NCI-H82 (cell line): ENCODE measurements at regions not wholly inside any gene's neighbourhood (a gene's known extent, or its start where the extent isn't known, plus 50 kb on each side); places are given as distances from the start of the nearest gene placed in this dataset.
A peak's percentile ranks its signal among the peaks of the same experiment; 100 is the strongest.

Source experiments
- DNase-seq: peaks from one replicate; lab custom pipeline; 2025; lab: John Stamatoyannopoulos, UW

DNA sequence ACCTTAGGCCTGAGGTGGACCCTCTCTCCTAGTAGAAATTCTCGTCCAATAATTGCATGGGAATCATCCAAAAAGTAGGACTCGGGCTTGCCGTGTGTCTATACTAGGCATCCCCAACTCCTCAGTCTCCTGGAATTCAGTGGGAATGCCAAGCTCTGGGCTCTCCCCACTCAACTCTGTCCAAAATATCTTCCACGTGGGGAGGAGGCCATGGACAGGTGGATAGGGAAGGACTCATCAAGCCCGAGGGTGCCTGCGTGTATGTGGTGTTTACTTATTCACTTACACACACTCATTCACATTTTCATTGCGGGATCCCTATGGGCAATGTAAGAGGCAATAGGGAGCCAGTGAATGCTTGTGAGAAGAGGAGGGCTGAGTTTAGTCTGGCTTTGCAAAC, 383.3 kb downstream of the MN1 start:
- no peak for DNase-seq

DNA sequence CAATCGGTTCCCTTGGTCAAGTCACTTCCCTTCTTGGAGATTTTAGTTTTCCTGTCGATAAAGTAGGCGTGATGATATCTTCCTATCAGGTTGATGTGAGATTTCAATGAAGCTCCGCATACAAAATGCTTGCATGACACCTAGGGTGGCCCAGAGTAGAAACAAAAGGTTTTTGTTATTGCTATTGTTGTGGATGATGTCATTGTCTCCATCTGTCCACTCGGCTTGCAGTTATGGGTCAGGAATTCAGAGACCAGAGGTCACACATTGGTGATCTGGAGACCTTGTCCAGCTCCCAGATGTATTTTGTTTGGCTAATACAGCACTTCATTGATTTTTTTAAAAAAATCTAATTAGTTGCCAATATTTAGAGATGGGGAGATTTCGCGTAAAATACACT, 382.1 kb downstream of the MN1 start:
- no peak for DNase-seq

DNA sequence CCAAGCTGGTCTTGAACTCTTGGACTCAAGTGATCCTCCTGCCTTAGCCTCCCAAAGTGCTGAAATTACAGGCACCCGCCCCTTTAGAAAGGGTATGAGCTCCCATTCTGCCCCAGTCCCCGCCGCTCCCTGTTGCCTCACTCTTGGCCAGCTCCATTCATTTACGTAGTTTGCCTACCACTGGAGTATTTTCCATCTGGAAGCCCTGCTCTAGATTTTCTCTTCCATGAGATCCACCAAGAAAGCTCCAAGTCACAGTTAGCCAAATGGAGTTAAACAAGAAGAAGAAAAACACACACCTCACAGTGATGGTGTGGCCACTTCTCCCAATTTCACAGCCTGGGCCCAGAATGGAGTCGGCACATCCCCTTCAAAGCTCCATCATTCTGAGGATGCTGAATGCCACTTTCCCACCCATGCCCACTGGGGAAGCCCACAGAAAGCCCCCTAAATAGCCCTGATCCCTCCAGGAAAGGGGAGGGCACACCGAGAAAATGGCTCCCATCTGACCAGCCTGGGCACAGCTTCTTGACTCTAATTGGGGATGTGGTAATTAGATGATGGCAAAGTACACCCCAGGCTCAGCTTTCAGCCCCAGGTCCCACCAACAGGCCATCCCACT, 381.2 kb downstream of the MN1 start:
- DNase-seq: no peak

DNA sequence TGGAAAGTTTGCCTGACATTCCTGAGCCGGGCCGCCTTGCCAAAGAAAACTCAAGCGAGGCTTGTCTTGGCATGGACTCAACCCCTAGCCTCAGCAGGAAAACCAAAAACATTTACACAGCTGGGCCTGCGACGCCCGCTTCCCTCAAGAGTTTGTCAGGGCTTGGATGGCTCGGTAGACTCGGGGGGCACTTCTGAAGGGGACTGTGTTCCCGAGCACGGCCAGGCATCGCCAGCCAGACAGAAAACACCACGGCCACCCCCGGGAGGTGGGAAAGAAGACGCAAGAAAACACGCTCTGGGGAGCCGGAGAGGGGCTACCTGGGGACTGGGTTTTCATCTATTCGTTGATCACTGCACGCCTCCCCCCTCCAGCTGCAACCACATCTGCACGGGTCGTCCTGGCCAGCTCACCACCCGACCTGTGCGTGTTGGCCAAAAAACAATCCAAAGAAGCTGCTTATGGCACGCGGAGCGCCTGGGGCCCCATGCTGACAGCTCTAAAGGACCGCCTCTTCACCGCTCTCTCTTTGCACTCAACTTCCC, 380.7 kb downstream of the MN1 start:
- no peak for DNase-seq

DNA sequence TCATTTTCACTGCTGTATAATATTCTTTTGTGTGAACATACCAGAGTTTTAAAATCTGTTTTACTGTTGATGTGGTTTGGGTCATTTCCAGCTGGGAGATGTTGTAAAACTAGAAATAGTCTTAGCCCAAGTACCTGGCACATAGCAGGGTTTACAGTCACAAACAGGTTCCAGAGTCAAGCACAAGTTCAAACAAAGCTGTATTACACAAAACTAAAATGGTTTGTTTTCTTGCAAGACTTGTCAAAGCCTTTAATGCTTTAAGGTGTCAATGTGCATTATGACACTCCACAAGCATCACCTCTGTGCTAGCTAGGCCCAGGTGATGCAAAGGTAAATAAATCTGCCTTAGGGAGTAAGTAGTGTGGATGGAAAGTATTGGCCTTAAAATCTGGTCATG, 379.1 kb downstream of the MN1 start:
- DNase-seq: no peak

DNA sequence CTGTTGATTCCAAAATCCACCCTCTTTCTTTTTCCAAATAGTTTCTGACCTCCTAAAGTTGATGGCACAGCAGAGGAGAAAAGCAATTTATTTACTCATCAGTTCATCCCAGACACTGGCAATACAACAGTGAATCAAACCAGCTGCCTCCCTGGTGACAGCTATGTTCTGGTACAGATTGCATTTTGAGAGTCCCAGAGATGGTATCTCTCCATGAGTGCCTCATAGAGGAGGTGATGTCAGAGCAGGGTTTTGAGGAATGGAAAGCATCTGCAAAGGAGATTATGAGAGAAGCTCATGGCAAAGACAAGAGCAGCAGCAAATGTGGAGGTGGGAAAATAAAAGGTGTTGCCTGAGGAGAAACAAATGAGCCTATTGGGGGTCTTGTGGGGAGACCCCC, 377.2 kb downstream of the MN1 start:
- DNase-seq: no peak

DNA sequence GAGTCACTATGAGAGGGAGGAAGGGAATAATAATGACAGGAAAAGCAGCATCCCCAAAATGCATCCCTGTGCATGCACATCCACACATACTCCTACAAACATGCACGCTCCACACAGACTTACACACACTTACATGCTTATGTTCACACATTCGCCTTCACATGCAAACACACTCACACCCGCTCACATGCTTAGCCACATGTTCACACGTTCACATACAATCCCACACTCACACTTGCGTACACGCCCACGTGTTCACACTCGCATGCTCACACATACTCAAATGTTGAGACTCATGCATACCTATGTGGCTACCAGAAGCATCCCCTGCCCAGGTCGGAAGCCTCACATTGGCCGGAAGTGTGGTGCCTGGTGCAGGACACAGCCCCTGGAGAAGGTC, 372.1 kb downstream of the MN1 start:
- DNase-seq: no peak

DNA sequence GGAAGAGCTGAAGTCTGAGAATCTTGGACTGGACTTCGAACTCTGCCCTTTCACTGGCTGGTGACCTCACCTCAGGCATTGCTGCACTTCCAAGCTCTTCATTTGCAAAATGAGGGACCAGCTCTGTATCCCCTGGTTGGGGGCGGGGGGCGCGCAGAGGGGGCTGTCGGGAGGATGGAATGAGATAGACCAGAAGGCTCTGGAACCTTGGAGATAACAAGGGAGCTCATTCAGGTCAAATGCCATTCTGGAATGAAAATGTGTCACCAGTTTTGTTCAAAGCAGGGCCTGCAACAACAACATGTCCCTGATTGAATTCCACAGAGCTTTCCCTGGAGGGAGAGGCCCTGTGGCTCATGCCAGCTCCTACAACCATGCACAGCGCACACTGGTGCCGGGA, 370.5 kb downstream of the MN1 start:
- no peak for DNase-seq

DNA sequence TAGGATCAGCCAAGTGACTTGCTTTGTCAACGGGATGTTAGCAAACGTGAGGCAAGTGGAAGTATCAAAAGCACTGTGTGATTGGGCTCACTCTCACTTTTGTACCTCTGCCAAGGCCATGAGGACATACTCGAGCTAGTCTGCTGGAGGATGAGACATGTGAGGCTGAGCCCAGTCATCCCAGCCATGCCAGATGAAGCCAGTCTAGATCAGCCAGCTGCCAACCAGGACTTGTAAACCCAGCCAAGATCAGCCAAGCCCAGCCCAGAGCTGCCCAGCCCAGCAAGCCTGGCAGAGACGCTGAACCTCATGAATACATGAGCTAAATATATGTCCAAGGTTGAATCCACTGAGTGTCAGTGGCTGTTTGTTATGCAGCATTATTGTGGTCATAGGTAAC, 369.7 kb downstream of the MN1 start:
- no peak for DNase-seq

DNA sequence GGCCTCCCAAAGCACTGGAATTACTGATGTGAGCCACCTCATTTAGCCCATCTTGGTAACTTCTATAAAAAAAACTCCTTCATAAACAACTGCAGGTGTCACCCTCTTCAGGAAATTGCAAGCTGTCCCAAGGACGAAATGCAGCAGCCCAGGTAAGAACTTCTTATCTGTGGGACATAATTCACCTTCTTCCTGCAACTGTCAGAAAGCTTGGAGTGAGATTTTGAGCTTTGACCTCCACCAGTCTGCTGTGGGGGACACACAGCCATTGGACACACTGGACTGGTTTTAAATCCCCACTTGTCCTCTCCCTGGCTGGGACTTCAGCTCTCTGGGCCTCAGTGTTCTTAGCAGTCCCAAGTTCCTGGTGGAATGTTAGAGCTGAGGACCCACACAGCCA, 368.5 kb downstream of the MN1 start:
- no peak for DNase-seq

DNA sequence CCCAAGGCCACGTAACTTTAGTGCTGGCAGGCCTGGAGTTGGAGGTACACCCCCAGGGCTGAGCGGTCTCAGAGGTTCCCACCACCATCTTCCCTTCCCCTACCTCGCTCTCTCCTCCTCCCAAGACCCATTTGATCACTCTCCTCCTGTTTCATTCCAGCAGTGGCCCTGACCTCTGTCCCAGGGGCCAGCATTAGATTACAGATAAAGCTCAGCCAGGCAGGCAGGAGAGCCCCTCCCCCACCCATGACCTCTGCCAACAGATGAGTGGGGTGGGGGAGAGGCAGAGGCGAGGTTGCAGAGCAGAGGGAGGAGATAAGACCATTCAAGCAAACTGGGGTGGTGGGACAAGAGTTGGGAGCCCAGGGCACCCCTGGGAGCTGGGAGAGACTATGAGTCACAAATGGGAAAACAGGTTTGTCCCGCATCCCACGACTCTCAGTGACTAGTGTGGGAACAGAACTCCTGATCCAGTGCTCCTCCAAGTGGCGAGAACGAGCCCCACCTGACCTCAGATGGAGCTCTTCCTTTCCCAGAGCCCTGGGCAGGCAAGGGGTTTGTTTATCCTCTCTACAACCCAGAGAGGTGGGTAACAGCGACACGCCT, 367.9 kb downstream of the MN1 start:
- DNase-seq: no peak

DNA sequence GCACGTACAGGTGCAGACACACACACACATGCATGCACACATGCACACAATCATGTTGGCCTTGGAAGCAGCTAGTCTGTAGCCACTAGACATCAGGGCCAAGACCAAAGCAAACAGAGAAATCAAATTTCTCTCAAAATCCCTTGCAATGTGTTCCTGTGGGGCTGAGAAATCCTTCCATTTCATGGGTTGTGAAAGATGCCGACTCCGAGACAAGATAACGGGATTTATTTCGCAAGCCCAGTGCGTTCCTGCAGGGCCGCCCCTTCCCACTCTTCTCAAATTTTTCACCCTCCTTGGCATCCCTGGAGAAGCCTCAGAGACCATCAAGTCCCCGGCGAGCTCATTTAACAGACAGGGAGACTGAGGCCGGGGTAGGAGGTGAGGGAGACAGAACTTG, 366.7 kb downstream of the MN1 start:
- DNase-seq: no peak

DNA sequence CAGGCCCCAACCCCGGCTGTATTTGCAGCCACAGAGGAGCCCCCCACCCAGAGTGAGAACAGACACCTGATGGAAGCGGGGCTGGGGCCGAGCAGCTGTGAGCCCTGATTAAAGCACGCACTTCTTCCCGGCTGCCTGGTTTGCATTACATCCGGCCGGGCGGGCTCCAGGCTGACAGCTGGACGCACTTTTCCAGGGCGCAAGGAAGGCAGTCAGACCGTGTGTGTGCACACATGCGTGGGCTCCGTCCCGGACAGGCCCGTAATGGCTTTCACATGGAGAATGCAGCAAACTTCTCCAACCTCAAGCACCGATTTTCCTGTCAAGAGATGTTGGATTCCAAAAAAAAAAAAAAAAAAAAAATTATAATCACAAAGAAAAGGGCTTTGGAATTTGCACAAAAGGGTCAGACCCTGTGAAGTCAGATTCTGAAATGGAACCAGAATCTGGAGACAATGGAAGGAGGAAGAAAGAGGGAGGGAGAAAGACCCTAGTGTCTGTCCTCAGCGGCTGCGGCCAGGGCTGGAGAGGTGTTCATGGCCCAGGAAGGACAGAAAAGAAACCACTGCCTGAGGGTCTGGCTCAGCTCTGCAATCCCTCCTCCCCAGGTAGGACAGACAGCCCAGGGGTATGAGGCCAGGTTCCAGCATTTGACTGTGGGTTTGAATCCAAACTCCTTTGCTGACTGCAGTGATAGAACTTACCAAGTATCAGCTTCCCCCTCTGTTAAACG, 365.5 kb downstream of the MN1 start:
- DNase-seq: peak; percentile 64

DNA sequence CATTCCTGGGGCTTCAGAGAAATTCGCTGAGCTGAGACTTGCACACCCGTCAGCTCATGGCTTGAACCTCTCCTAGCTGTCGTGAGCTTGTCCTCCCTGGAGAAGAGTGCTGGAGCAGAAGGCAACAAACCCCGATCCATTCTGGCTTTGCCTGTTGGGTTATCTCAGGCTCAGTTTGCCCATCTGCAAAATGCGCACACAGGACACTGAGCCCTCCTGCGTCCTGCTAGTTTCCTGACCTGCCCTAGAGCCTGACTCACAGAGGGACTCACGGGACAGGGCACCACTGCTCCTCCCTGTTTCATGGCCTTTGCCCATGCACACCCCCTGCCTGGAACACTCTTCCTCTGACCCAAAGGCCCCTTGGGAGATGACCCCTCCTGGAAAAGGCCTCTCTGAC, 365.0 kb downstream of the MN1 start:
- no peak for DNase-seq

DNA sequence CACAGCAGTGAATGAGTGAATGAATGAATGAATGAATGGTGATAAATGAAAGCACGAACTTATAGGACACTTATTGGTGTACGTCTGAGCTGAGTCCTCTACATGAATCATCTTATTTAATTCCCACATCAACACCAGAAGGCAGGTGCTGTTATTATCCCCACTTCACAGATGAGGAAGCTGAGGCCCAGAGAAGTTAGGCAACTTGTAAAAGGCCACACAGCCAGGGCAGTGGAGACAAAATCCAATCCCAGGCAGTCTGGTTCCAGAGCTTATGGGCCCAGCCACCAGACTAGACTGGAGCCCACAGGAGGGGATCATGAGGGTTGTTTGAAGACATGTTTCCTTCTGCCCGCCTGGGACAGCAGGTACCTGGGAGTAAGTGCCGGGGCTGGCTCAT, 364.0 kb downstream of the MN1 start:
- DNase-seq: no peak

DNA sequence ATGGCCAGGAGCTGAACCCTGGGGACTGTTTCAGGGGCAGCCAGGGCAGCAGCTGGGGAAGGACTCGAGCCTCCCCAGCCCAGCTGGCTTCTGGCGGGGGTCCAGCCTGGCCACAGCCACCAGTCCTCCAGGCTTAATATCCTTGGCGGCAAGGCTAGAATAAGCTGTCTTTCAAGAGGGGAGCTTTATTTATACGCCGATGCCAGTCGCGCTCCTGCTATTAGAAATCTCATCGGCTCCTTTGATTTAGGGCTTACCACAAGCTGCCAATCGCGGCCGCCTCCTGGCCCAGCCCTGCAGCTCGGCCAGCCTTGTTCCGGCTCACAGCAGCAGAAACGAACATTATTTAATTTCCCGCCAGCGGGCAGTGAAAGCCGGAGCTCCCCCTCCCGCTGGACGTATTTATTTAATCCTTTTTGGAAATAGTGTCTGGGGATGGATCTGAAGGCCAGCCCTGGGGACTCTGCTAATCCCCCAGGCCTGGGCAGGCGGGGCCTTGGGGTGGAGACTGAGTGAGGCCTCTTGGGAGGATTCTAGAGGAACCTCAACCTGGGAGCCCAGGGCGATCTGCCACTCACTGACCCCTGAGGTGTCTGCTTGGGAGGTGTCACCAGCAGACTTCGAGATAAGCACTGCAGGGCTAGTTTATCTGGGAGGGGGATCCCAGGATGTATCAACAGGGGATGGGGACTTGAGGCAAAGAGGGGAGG, 363.1 kb downstream of the MN1 start:
- peak; percentile 94 for DNase-seq

DNA sequence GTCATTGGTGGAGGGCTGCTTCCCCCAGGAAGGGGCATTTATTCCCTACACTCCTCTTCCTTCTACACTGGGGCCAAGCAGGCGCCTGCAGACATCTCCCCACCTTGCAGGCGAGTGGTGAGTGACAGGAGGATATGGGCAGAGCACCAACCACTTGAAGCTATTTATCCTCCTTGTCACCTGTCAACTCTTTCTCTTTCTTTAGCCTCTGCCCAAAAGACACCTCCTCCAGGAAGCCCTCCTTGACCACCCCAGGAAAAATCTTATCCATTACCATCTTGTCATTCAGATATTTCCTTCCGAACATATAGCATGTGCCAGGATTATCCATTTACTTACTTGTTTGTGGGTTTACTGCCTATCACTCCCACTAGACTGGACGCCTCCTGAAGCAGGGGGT, 362.4 kb downstream of the MN1 start:
- no peak for DNase-seq

DNA sequence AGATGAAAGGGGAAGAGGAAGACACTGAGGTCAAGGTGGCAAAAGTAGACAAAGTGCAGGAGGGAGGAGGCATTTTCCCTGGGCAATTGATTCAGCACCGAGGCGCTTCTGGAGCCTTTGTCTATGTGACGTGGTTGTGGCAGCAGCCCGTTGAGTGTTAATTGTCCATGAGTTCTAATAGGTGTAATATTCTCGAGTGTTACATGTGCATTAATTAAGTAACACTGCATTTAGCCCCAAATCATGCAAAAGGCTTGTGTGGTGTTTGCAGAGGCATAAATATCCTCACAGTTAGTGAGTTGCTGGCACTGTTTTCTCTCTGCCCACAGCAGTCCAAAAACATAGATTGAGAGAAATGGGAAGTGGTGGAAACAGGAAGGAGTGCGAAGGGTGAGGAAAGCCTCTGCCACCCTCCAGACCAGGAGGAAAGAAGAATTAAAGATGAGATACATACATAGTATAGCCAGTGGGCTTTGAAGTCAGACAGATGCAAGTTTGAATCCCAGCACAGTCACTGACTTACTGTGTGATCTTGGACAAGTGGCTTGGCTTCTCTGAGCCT, 361.2 kb downstream of the MN1 start:
- no peak for DNase-seq

DNA sequence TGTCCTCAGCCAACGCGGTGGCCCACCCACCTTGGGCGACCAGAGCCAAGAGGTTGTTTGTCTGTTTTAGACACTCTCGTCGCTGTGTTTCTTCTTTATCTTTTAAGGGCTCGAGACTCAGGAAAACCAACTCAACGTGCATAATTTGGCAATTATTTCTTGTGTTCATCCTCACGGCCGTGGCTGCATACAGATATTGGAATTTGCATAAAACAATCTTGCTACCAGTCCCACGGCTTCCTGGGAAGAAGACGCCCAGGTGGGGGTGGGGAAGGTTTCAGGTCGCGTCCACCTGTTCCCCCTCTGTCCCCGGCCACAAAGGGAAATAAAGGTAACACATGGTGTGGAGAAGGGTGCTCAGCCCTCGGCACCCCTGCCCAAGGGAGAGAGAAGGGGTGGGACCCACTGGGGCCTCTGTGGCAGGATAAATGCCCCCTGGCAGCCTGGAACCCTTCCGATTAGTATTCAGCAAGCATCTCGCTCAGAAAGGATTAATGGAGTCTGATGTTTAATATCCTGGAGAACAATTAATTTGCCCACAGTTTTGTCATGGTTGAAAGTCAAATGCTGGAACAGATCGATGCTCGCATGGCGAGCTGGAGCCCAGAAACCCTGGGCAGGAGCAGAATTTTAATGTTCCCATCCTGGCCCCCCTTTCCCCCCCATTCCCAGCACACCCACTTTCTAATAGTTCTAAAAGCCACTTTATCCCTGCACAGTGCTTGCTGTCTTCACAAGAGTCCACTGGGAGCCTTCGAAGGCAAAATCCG, 359.7 kb downstream of the MN1 start:
- no peak for DNase-seq

DNA sequence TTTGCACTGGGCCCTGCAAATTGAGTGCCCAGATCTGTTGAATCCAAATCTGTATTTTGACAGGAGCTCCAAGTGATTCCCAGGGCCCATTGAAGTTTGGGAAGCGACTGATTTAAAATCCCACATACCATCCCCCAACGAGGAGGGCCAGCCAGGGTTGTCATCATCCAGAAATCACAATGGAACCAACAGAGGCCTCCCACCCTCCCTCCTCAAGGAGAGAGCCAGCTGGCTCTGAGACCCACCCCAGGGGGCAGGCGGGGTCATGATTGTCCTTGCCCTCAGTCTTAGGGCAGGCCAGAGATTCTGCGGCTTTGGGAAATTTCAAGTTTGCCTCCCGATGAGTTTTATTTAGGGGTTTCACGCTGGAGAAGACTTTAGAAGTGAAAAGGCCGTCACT, 358.2 kb downstream of the MN1 start:
- no peak for DNase-seq

DNA sequence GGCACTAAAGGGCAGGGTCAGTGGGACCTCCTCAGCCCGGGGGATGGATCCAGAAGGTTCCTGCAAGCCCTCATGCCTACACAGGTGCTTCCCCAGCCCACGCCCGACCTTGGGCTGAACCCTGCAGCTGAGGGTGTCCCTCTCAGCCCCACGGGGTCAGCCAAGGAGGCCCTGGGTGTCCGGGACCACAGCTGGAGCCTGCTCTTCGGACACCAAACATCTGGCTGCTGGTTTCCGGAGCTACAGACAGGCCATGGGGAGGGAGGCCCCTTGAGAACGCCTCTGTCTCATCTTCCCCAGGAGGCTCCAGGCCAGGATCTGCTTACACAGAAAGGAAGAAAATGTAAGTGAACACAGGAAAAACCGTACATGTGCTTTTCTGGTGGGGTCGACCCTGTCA, 355.7 kb downstream of the MN1 start:
- DNase-seq: no peak

DNA sequence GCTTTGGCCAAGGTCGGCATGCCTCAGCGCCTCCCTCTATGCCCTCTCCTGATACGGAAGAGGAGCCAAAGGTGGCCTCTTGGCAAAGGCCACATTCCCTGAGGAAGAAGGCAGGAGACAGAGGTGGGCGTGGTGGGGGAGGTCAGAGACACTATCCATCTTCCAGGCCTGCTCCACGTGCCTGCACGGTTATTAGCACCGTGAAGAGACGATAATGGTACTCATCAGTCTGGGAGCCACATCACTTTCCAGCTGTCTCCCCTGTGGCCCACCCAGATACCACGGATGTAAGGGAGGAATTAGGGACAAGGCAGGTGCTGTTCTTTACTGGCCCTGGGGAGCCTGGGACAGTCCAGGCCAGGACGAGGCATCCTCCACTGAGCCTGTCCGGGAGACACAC, 354.3 kb downstream of the MN1 start:
- no peak for DNase-seq
